Right forelimb (tissue), 1 donor: ENCODE measurements at regions not wholly inside any gene's neighbourhood (a gene's known extent, or its start where the extent isn't known, plus 50 kb on each side); places are given as distances from the start of the nearest gene placed in this dataset.
A peak's percentile ranks its signal among the peaks of the same experiment; 100 is the strongest.
"Not testable (repeated sequence)": the region's sequence is repeated elsewhere in the genome, so short reads cannot be mapped to it uniquely, and the experiment has no call there.

ENCODE experiments used
- DNase-seq: peaks from one replicate; pipeline ENCODE4 v3.0.0-alpha.2; 2018

- DNase-seq: no peak
Measured at GRCh38 chr9:25255216-25255615, 423.0 kb downstream of the TUSC1 start.

DNA sequence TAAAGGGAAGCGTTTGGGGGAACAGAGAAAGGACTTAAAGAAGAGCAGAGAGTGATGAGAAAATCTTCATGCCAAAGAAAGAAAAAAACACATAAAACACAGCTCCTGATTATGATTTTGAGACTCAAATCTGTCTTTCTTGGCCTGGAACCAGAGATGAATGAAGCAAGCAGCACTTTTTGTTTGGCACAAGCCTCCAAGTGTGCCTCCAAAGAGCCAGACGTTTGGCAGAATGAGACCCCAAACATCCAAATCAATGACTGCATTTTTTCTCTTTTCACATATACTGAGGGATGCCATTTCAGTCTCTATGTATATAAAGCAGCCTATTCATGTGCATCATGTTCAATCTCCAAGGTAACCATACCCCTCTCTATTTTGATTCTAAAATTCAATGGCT lies 424.2 kb downstream of the TUSC1 start:
- DNase-seq: no peak

DNA sequence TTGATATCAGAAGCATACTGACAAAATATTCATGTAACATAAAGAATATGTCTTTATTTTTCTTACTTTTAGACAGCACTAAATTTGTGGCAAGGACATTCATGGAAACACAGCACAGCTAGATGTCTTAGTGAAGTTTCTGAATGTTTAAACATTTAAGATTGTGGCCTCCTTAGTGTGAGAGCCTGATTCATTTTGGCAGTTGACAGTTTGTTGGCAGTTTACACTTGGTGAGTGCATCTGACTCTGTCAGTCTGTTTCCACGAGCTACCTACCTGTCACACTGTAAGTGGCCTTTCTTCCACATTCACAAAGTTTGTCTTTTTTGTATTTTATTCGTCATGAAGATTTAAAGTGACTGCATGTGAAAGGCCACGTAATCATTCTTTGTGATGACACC lies 436.8 kb downstream of the TUSC1 start:
- no peak for DNase-seq

GRCh38 chr9:25226901-25227686 lies 451.1 kb downstream of the TUSC1 start:
- no peak for DNase-seq

DNA sequence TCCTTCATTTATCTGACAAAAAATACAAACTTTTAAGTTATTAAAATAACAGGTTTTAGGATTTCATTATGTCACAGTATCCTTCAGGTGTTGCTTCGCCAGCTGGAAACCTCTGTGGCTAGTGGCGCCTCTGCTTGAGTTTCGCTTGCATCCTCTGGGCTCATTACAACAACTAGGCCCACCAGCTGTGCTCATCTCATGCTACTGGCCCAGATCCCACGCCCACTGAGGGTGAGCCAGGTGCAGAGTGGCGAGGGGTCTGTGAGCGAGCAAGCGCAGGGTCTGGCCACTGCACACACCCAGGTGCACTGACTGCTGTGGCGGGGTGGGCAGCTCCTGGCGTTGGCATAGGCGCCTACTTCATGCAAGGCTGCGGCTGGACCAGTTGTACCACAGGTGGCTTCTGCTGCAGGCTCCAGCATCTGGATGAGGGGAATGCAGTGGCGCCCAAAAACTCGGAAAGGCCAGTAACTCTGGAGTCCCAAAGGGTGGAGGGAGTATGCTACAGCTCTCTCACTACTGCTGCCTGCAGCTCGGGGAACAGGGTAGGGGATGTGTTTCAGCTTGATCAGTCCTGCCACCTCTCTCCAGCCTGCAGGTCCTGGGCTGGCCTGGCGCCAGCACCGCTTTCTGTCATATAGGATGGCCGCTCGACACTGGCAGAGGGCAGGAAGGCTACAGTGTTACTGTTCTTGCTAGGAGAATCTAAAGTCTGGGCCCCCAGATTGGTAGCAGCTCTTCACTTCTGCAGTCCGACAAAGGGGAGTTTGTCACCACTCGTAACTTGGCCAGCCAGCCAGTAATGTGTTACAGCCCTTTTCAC lies 452.1 kb downstream of the TUSC1 start:
- no peak for DNase-seq

DNA sequence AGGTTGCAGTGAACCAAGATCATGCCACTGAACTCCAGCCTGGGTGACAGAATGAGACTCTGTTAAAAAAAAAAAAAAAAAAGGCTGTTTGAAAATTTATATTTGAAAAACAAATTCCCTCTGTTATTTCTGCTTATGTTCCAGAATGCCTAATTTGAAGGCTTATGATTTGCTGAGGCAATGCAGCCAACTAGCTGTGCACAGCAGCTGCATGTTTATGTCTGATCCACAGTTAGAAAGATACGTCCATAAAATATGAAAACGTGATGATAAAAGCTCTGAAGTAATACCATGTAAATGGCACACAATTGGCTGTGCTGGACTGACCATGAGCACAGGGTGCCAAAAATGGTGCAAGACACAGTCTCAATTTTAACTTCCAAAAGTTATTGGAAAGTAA lies 453.2 kb downstream of the TUSC1 start:
- DNase-seq: no peak

DNA sequence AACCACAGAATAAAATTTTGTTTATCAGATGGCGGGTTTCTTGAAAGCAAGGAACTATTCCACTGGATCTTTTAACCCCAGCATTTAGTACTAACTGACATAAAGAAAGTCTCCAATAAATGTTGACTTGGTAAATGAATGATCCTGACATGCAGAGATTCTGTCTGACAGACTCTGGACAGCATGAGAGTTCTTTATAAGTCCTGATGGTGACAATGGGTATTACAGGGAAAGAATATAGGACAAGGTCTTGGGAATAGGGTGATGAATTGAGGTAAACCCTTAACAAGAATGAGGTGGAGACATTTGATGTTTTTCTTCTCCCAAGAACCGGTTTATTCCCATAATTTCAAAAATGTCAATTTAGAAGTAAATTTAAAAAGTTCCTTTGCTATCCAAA lies 453.9 kb downstream of the TUSC1 start:
- no peak for DNase-seq

- DNase-seq: no peak
Measured at GRCh38 chr9:25212361-25212760, 465.9 kb downstream of the TUSC1 start.

DNA sequence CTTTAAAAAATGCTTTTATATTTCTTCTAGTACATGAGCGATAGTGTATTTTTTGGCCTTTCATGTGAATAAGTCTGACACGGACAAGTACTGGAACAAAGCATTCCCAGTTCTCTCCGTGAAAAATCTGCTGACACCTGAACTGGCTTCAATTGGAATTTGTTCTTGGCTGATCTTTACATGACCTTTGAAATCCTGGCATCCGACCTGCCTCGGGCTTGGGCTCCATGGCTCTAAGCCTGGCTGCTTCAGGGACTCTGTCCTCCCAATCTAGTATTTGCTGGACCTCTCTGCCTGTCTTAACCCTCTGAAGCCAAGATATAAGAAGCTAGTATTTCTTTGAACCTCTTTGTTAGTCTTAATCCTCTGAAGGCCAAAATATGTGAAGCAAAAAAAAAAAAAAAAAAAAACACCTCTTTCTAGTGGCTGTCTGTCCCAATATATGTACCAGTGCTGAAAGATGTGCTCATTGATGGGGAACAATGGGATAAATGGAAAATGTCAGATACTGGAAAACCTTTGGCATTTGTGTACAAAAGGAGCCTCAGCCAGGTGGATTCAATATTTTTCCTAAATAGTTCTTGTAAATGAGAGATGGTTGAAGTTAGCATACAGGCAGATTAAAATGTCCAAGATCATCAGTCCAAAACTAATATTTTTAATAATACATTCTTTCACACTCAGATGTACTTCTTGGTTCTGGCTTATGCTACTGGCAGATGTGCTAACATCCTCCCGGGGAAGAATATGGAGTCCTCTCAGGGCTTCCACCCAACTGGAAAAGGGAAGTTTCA lies 470.6 kb downstream of the TUSC1 start:
- DNase-seq: peak; percentile 56

GRCh38 chr9:25206027-25206426 lies 472.2 kb downstream of the TUSC1 start:
- no peak for DNase-seq

GRCh38 chr9:25205285-25205684 lies 473.0 kb downstream of the TUSC1 start:
- DNase-seq: no peak

DNA sequence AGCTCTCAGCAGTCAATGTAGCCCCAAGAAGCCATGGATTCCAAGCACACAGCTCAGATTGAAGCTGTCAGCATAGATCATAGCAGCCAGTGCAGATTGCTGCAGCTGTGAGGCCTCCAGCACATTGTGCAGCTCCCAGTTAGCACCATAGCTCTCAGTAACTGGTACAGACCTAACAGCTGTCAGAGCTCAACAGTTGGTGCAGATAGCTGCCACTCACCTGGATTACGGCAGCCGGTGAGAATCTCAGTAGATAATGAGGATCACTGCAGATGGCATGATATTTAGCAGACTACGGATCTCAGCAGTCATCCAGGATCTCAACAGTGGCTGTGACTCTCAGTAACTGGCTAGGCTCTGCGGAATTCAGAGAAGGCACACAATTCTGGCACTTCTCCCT lies 500.4 kb downstream of the TUSC1 start:
- no peak for DNase-seq

DNA sequence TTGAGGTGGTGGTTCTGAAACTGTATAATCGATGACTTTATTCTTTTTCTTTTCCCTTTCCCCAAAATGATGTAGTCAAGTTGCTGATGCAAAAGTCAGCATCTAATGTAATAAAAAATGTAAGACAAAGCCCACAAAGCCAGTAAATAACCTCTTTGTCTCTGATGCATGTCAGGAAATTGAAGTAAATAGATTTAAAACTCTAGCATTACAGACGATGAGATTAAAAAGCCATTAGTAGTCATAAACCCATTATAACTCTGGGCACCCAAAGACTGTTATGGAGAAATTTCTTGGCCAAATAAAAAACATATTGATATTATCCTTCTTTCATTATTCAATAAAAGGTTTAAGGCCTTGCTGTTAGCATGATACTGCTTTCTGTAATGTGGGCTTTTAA lies 548.7 kb downstream of the TUSC1 start:
- DNase-seq: no peak

GRCh38 chr9:25121811-25122210 lies 556.4 kb downstream of the TUSC1 start:
- no peak for DNase-seq

- DNase-seq: no peak
Measured at GRCh38 chr9:25119041-25119440, 559.2 kb downstream of the TUSC1 start.

DNA sequence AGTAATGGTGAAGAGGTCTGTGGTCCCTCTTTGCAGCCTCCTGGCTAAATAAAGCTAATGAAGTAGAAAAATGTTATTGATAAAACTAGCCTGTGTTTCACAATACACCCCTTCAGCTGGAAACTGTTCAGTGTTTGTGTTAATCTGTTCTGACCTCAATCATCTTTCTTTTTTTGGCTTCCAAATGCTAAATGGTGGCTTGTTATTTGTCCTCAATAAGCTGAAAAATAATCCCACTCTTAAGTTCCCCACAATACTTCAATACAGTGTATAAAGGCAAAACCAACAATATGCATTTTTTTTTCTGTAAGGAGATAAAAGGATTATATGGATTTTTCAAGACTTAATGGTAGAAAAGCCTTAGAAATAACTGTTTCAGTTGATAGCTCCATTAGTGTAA lies 560.5 kb downstream of the TUSC1 start:
- DNase-seq: no peak

- DNase-seq: not testable (repeated sequence)
Measured at GRCh38 chr9:25102204-25102603, 556.5 kb upstream of the IZUMO3 start.

- DNase-seq: no peak
Measured at GRCh38 chr9:25094518-25094917, 548.8 kb upstream of the IZUMO3 start.

- DNase-seq: no peak
Measured at GRCh38 chr9:25078202-25078601, 532.5 kb upstream of the IZUMO3 start.

GRCh38 chr9:25048098-25048724 lies 502.5 kb upstream of the IZUMO3 start:
- no peak for DNase-seq

- not testable (repeated sequence) for DNase-seq
Measured at GRCh38 chr9:25045469-25045868, 499.8 kb upstream of the IZUMO3 start.

DNA sequence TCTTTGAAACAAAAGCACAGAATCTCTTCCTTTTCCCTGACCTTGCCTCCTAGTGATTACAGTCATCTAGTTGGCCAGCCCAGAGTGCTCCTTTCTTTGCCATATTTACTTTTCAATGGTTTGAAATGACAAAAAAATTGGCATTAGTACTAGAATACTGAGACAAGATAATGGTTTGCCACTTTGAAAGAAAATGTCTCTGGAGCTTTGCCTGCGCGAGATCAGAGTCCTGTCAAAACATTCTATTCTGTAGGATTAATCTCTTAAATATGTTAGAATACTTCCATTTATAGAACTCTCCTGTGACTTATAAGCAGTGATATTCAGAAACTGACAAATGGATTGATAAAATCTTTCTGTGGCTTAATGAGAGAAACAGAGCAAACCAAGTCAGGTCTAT lies 484.0 kb upstream of the IZUMO3 start:
- no peak for DNase-seq

- no peak for DNase-seq
Measured at GRCh38 chr9:25025686-25026085, 480.0 kb upstream of the IZUMO3 start.
